H9 (cell line): ENCODE measurements at regions not wholly inside any gene's neighbourhood (a gene's known extent, or its start where the extent isn't known, plus 50 kb on each side); places are given as distances from the start of the nearest gene placed in this dataset.

Source experiments
- DNase-seq: peaks from one replicate; pipeline ENCODE4 v3.0.0-alpha.2; 2017
- H2AFZ ChIP-seq: one replicate; pipeline ENCODE4 v1.6.1; 2013; ENCODE audit warnings: mild to moderate bottlenecking, low read length, control low read depth, moderate library complexity
- H2AK5ac ChIP-seq: 2 replicates; pipeline ENCODE4 v1.6.1; 2013; ENCODE audit warnings: low read length, control low read depth, mixed read lengths; ENCODE audit not compliant: insufficient read length
- H2BK120ac ChIP-seq: one replicate; pipeline ENCODE4 v1.6.1; 2013; ENCODE audit warnings: low read depth, mild to moderate bottlenecking, low read length, control low read depth, inconsistent platforms; ENCODE audit not compliant: poor library complexity, severe bottlenecking
- H2BK12ac ChIP-seq: 2 replicates; pipeline ENCODE4 v1.6.1; 2013; ENCODE audit warnings: low read length, control low read depth, mixed read lengths, low read depth; ENCODE audit not compliant: insufficient read length
- H2BK15ac ChIP-seq: 2 replicates; pipeline ENCODE4 v1.6.1; 2013; ENCODE audit warnings: low read depth, low read length, control low read depth
- H2BK20ac ChIP-seq: one replicate; pipeline ENCODE4 v1.6.1; 2013; ENCODE audit warnings: low read depth, mild to moderate bottlenecking, low read length, control low read depth, inconsistent platforms; ENCODE audit not compliant: poor library complexity, severe bottlenecking
- H2BK5ac ChIP-seq: 2 replicates; pipeline ENCODE4 v1.6.1; 2013; ENCODE audit warnings: low read length, control low read depth, mixed read lengths; ENCODE audit not compliant: insufficient read length
- H3K14ac ChIP-seq: 2 replicates; pipeline ENCODE4 v1.6.1; 2013; ENCODE audit warnings: low read length, control low read depth; ENCODE audit not compliant: insufficient read depth
- H3K18ac ChIP-seq: 2 replicates; pipeline ENCODE4 v1.6.1; 2013; ENCODE audit warnings: low read depth, mild to moderate bottlenecking, mixed read lengths, low read length, control low read depth; ENCODE audit not compliant: insufficient read length
- H3K23ac ChIP-seq: 2 replicates; pipeline ENCODE4 v1.6.1; 2013; ENCODE audit warnings: low read length, control low read depth, mixed read lengths, low read depth; ENCODE audit not compliant: insufficient read length
- H3K23me2 ChIP-seq: 2 replicates; pipeline ENCODE4 v1.6.1; 2013; ENCODE audit warnings: low read depth, mild to moderate bottlenecking, mixed read lengths, low read length, control low read depth; ENCODE audit not compliant: insufficient read length, poor library complexity, severe bottlenecking
- H3K27ac ChIP-seq: 2 replicates; pipeline ENCODE4 v1.5.1; 2013; ENCODE audit warnings: low read length, control low read depth, mixed read lengths, low read depth; ENCODE audit not compliant: insufficient read length
- H3K27me3 ChIP-seq: 2 replicates; pipeline ENCODE4 v1.6.1; 2013; ENCODE audit warnings: low read length, control low read depth, inconsistent platforms; ENCODE audit not compliant: insufficient read depth
- H3K4ac ChIP-seq: 2 replicates; pipeline ENCODE4 v1.6.1; 2013; ENCODE audit warnings: low read depth, mild to moderate bottlenecking, control low read depth, inconsistent platforms, low read length, moderate library complexity
- H3K4me1 ChIP-seq: 2 replicates; pipeline ENCODE4 v1.6.1; 2013; ENCODE audit warnings: low read length, control low read depth, inconsistent platforms; ENCODE audit not compliant: insufficient read depth
- H3K4me2 ChIP-seq: 2 replicates; pipeline ENCODE4 v1.6.1; 2013; ENCODE audit warnings: low read length, control low read depth, mixed read lengths; ENCODE audit not compliant: insufficient read length, insufficient read depth
- H3K56ac ChIP-seq: 2 replicates; pipeline ENCODE4 v1.6.1; 2013; ENCODE audit warnings: low read depth, mild to moderate bottlenecking, mixed read lengths, low read length, control low read depth; ENCODE audit not compliant: insufficient read length
- H3K79me1 ChIP-seq: 2 replicates; pipeline ENCODE4 v1.6.1; 2013; ENCODE audit warnings: low read depth, mild to moderate bottlenecking, moderate library complexity, low read length, control low read depth, inconsistent platforms; ENCODE audit not compliant: insufficient read depth, poor library complexity, severe bottlenecking
- H3K79me2 ChIP-seq: 2 replicates; pipeline ENCODE4 v1.6.1; 2013; ENCODE audit warnings: low read length, control low read depth, inconsistent platforms; ENCODE audit not compliant: insufficient read depth
- H3K9ac ChIP-seq: 2 replicates; pipeline ENCODE4 v1.6.1; 2013; ENCODE audit warnings: low read length, control low read depth, mixed read lengths; ENCODE audit not compliant: insufficient read length; ENCODE audit errors: extremely low read depth
- H3K9me3 ChIP-seq: one replicate; pipeline ENCODE4 v1.6.1; 2013; ENCODE audit warnings: low read depth, low read length, inconsistent platforms; ENCODE audit not compliant: control insufficient read depth
- H3T11ph ChIP-seq: one replicate; pipeline ENCODE4 v1.6.1; 2013; ENCODE audit warnings: mild to moderate bottlenecking, low read length, control low read depth, inconsistent platforms
- H4K20me1 ChIP-seq: one replicate; pipeline ENCODE4 v1.6.1; 2013; ENCODE audit not compliant: control insufficient read depth, insufficient read length, insufficient read depth
- H4K5ac ChIP-seq: 2 replicates; pipeline ENCODE4 v1.6.1; 2013; ENCODE audit warnings: low read depth, mild to moderate bottlenecking, mixed read lengths, low read length, control low read depth; ENCODE audit not compliant: insufficient read length
- H4K8ac ChIP-seq: replicated peaks from 2 replicates; pipeline ENCODE4 v1.6.1; 2013; ENCODE audit warnings: low read length, control low read depth, mixed read lengths, low read depth; ENCODE audit not compliant: insufficient read length
- H4K91ac ChIP-seq: 2 replicates; pipeline ENCODE4 v1.6.1; 2013; ENCODE audit warnings: low read depth, mild to moderate bottlenecking, moderate library complexity, mixed read lengths, low read length, control low read depth; ENCODE audit not compliant: insufficient read length
- H3K27ac Mint-ChIP-seq, 3 experiments: 2 replicates in 2 of 3; 3 replicates in 1 of 3; pipeline ENCODE4 v1.8.0; 2020 to 2021; ENCODE audit warnings: mixed read lengths in 3 of 3, mild to moderate bottlenecking in 1 of 3, moderate library complexity in 1 of 3
- H3K27me3 Mint-ChIP-seq: 2 replicates; pipeline ENCODE4 v1.8.0; 2021; ENCODE audit warnings: low read depth, mild to moderate bottlenecking, moderate library complexity, mixed read lengths
- H3K36me3 Mint-ChIP-seq, 3 experiments: 2 replicates in 2 of 3; 3 replicates in 1 of 3; pipeline ENCODE4 v1.8.0; 2020 to 2021; ENCODE audit warnings: low read depth in 3 of 3, mixed read lengths in 3 of 3; ENCODE audit not compliant: insufficient read depth in 1 of 3
- H3K4me1 Mint-ChIP-seq, 2 experiments: 2 replicates each; pipeline ENCODE4 v1.8.0; 2020; ENCODE audit warnings: mixed read lengths in 2 of 2
- H3K4me3 Mint-ChIP-seq, 2 experiments: 2 replicates in 1 of 2; 3 replicates in 1 of 2; pipeline ENCODE4 v1.8.0; 2020 to 2021; ENCODE audit warnings: mild to moderate bottlenecking in 2 of 2, mixed read lengths in 2 of 2, moderate library complexity in 1 of 2
- H3K9me3 Mint-ChIP-seq, 2 experiments: 2 replicates in 1 of 2; 3 replicates in 1 of 2; pipeline ENCODE4 v1.8.0; 2020; ENCODE audit warnings: mild to moderate bottlenecking in 2 of 2, mixed read lengths in 2 of 2, moderate library complexity in 1 of 2
- CTCF ChIP-seq: fragments of 200-600 bp; sonication (generic); conservative IDR thresholded peaks from 3 replicates; pipeline ENCODE4 v1.8.0; 2021; ENCODE audit warnings: antibody characterized with exemption, mild to moderate bottlenecking
- WGBS: extraction: QIAGEN DNeasy Blood & Tissue Kit; methylation state at CpG from one replicate; pipeline ENCODE4 v1.1.7; 2013; ENCODE audit warnings: missing lambda C conversion rate, low lambda C conversion rate, mixed read lengths; ENCODE audit not compliant: insufficient read length; ENCODE audit errors: extremely low coverage; 5-methylcytosine and 5-hydroxymethylcytosine counted together

GRCh38 chr17:70787721-70788300, 618.5 kb downstream of the KCNJ2 start:
- Histone ChIP-seq H4K8ac (no peak overlapping the region), H3K79me2 (no peaks in the 10 kb centered on the region), H3T11ph (no peak overlapping the region), H3K23ac (no peak overlapping the region), H3K9me3 (no peaks in the 10 kb centered on the region), H2AFZ (no peak overlapping the region), H3K23me2 (no peaks in the 10 kb centered on the region), H3K56ac (no peak overlapping the region), H2AK5ac (no peak overlapping the region), H2BK5ac (no peak overlapping the region), H2BK120ac (no peak overlapping the region), H3K4ac (no peak overlapping the region), H2BK20ac (no peak overlapping the region), H4K91ac (no peak overlapping the region), H3K27ac (no peak overlapping the region), H3K4me1 (no peaks in the 10 kb centered on the region), H4K20me1 (no peaks in the 10 kb centered on the region), H3K4me2 (no peak overlapping the region), H3K27me3 (no peaks in the 10 kb centered on the region), H2BK15ac (no peak overlapping the region), H3K14ac (no peak overlapping the region), H4K5ac (no peak overlapping the region), H3K9ac (no peak overlapping the region), H3K79me1 (no peaks in the 10 kb centered on the region), H3K18ac (no peak overlapping the region), H2BK12ac (no peak overlapping the region)
- no peaks in the 10 kb centered on the region for H3K27me3 Mint-ChIP-seq
- peaks cover 0 to 10% of the 10 kb centered on the region in 2 experiments; a peak in 3 of 5 replicates for H3K9me3 Mint-ChIP-seq
- no CpG with 5 or more reads among the region's 3 CpGs for WGBS
- no peak for DNase-seq
- peaks cover 10 to 11% of the 10 kb centered on the region in 2 experiments for H3K4me1 Mint-ChIP-seq
- peaks cover 0 to 6% (median 0%) of the 10 kb centered on the region in 3 experiments; a peak in 3 of 7 replicates for H3K36me3 Mint-ChIP-seq
- no peak overlapping the region for H3K4me3 Mint-ChIP-seq
- no peak for TF ChIP-seq CTCF
- no peak overlapping the region for H3K27ac Mint-ChIP-seq
